ENCODE measurements at regions not wholly inside any gene's neighbourhood (a gene's known extent, or its start where the extent isn't known, plus 50 kb on each side); places are given as distances from the start of the nearest gene placed in this dataset.

GRCh38 chr21:16074950-16075489, 345.2 kb downstream of the USP25 start:
- DNase-seq = no peak

- no peak for DNase-seq
These were observed 346.0 kb downstream of the USP25 start for GRCh38 chr21:16075649-16076282.

DNA sequence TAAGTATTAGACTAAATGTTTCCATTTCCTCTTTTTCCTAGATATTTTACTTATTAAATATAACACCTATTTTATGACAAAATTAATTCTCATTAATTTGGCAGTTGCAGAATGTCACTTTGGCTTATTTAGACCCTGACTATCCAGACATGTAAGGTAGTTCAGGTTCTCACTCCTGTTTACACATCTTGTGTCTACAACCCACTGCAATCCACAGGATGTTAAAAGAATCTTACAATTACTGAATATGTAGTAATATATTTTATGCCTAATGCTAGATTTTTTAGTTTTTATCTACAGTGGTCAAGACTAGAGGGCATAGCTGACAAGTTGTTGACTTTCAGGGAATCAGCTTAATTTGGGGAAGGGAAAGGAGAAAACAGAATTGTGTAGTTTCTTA, 346.7 kb downstream of the USP25 start:
- DNase-seq = no peak

DNA sequence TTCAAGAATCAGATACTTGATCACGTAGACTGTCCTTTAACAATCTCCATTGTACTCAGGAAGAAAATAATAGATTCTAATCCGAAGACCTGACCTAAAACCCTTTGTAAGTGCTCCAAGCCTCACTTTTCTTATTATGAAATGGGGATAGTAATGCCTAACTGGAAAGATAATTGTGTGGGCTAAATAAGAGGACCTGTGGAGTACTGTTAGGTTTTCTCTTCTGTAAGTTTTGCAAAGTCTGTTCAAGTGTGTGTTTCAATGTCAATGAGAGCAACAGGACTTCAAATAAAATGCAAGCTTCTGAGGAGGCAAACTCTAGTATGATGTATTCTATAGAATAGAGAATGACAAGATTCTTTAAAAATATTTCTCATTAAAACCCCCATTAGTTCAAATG, 348.6 kb downstream of the USP25 start:
- no peak for DNase-seq

GRCh38 chr21:16079830-16080229, 350.0 kb downstream of the USP25 start:
- DNase-seq = no peak

DNA sequence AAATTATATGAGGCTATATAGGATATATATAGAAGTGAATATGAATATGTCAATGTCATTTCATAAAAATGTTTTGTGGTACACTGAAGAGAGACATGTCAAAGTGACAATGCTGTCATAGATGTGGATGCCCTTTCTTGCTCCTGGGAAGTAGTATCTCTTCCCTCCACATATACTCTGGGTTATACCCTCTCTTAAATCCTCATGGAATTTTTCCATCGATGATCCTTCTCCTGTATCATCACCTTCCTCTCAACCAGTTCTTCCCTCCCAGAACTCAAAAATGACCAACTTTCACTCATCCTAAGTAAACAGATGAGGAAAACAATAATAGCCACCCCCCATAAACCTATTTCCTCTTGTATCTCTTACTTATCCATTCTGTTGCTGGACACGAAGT, 351.5 kb downstream of the USP25 start:
- DNase-seq = no peak

DNA sequence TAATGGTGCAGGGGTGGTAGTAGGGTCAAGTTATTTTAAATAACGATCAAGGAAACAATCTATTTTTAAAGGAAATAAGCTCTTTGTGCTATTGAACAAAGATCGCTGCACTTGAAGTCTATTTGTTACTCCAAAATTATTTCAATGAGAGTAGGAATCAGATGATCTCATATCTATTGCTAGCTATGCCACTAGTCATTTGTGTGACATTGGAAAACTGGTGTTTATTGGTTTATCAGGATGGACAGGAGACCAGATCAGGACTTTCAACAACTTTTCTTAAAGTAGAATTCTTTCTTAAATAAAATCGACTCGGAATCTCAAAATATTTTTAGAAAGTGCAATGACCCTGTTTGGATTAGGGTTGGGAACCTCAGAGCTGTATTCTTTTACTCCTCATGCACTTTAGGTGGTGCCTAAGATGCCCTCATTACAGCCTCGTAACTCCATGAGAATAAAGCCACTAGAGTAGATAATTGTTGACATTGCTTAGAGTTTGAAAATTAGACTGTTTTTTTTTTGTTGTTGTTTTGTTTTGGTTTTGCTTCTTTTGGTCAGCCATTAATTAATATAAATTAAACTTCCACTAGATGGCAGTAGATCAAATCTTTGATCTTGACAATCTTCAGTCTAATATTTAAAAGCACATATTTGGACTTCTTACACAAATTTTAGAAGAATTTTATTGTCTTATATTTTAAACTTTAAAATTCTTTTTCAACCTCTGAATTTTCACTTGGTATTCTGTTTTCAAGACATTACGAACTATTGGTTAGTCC, 352.4 kb downstream of the USP25 start:
- no peak for DNase-seq

- DNase-seq = no peak
These were observed 355.1 kb downstream of the USP25 start for GRCh38 chr21:16084776-16085364.

DNA sequence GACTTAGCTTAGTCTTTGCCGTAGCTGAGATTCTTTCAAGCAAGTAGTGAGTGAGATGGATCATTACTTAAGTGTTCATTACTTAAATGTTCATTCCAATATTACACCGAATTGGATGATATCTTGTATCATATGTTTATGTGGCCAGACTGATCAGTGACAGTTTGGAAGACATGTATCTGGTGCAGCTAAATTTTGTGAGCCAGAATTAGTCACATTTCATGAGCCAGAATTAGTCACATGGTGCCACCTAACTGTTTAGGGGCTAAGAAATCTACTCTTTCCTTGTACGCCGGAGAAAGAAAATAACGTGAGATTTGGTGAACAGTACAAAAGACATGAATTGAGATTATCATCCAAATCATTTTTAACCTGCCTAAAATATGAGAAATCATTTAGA, 355.6 kb downstream of the USP25 start:
- no peak for DNase-seq

DNA sequence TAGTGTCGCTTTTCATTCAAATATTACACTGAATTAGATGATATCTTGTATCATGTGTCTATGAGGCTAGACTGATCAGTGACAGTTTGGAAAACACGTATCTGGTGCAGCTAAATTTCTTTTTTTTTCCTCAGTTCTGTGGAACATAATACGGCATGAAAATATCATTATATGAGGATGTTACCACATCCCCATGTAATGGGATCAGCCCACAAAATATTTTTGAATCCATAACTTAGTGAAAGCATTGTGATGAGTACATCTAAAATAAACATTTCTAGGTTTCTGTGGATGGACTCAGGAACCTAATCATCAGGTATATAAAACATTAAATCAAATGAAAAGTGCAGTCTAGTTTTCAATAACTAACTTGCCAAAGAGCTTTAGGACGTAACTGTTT, 356.3 kb downstream of the USP25 start:
- DNase-seq = no peak

DNA sequence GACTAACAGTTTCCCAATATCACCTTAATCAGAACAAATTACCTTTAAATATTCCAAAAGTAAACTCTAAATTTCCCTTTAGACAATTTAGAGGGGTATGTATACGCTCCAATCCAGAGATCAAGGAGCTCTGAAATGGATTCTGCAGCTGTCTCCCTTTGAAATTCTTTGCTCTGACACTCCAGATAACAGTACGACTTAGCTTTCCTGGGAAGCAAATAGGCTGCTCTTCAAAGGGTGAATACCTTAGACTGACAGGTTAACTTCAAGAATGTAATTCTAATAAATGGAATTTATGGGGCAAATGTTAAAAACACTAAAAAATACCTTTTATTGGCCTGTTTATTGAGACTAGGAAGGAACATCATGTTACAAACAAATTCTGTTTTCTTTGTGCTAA, 357.2 kb downstream of the USP25 start:
- no peak for DNase-seq

- no peak for DNase-seq
These were observed 357.7 kb downstream of the USP25 start for GRCh38 chr21:16087523-16087922.

DNA sequence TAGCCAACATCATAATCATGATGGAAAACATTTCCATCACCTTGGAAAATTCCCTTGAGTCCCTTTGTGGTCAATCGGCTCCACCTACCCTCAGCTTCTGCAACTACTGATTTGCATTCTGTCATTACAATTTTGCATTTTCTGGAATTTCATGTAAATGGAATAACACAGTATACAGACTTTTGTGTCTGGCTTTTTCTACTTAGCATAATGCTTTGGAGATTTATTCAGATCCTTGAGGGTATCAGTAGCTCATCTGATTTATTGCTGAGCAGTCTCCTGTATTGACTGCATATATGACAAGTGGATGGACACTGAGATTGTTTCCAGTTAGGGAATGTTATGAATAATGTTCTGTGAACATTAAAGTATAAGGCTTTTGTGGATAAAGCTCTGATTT, 358.3 kb downstream of the USP25 start:
- DNase-seq = no peak

GRCh38 chr21:16095005-16095404, 365.2 kb downstream of the USP25 start:
- no peak for DNase-seq

- no peak for DNase-seq
These were observed 367.2 kb downstream of the USP25 start for GRCh38 chr21:16096988-16097387.

GRCh38 chr21:16102113-16102512, 372.3 kb downstream of the USP25 start:
- no peak for DNase-seq

- no peak for DNase-seq
These were observed 378.8 kb downstream of the USP25 start for GRCh38 chr21:16108561-16109075.

DNA sequence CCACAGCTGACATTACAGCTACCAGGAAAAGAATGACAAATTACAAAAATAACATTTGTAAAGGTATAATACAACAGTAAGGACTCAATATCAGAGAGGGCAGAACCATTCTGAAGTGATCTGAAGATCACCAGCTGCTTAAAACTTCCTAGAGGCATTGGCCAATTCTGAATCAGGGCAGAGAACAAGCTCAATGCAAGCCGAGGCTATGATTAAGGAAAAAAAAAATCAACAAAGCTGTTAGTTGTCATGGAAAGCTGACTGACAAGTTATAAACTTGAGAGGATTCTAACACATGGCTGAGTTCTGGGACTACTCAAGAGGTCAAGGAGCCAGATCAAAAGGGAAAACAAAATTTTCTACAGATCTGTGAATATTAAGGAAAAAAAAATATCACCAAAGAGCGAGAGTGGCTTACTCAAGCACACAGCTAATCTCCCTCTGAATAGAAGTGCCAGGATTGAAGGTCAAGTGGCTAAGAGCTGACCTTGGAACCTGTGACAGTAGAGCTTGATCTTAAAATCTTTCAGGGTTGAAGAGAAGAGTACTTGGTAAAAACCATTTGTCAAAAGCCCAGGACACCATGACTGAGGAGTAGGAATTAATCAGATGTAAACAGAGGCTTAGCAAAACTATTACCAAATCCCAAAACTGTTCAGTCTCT, 383.4 kb downstream of the USP25 start:
- DNase-seq = no peak

- DNase-seq = no peak
These were observed 385.7 kb downstream of the USP25 start for GRCh38 chr21:16115461-16115860.

- no peak for DNase-seq
These were observed 386.3 kb downstream of the USP25 start for GRCh38 chr21:16116069-16116468.

DNA sequence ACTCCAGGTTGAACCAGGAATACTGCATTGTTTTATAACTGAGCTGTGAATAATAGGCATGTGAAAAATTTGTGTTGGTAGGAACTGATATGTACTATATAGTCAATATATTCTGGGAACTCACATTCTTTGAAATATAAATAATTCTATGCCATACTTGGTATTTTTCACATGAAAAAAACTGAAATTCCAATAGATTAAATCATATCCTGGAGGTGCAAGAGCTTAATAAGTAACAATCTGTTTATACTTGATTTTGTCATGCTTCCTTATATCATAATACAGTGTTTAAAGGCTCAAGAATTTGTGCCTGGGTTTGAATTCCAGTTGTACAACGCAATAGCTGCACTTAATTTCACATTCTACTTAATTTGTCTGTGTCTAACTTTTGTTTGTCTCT, 387.0 kb downstream of the USP25 start:
- no peak for DNase-seq

DNA sequence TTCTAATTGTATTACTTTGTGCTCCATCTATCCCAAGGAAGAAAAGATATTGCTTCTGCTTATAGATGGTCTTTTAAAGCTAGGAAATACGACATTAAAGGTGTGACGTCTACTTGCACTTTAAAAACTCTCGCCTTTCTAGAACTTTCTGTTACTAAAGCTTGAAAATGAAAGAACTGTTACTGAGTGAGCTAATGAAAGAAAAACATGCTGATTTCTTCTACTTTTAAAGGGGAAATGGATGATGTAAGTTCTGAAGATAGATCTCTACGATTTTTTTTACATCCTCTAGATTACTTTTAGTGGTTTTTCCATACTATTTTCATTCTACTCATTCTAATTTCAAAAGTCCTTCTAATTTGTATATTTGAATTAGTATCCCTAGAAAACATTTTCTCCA, 387.5 kb downstream of the USP25 start:
- DNase-seq = no peak

- no peak for DNase-seq
These were observed 388.2 kb downstream of the USP25 start for GRCh38 chr21:16117851-16118590.
